Stimulated activated CD4-positive, alpha-beta T cell treated with anti-CD3 and anti-CD28 coated beads, Interleukin-4, amount 100 ng/mL, for 24 hours (primary cell): ENCODE measurements at regions not wholly inside any gene's neighbourhood (a gene's known extent, or its start where the extent isn't known, plus 50 kb on each side); places are given as distances from the start of the nearest gene placed in this dataset.
"Not testable (repeated sequence)": the region's sequence is repeated elsewhere in the genome, so short reads cannot be mapped to it uniquely, and the experiment has no call there.

Experiments
- DNase-seq: peaks from one replicate; pipeline ENCODE4 v3.0.0-alpha.2; 2020

DNA sequence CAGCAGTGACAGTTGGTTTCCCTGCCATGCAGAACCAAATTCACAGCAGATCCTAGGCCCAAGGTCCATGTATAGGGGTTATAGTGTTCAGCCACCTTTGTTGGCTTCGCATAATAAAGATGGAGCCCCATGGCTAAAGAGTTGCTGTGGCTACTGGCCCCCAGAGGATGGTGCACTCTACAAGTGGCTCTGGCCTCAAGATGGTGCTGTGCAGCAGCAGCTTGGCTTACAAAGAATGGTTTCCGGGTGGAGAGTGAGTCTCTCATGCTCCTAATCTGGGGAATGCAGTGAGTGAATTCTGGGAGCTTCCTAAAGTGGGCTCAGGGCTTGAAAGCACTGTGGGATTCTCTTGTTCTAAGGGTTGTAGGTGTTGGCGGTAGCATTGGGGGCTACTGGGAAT, 1199.7 kb downstream of the CNTNAP5 start:
- no peak for DNase-seq

DNA sequence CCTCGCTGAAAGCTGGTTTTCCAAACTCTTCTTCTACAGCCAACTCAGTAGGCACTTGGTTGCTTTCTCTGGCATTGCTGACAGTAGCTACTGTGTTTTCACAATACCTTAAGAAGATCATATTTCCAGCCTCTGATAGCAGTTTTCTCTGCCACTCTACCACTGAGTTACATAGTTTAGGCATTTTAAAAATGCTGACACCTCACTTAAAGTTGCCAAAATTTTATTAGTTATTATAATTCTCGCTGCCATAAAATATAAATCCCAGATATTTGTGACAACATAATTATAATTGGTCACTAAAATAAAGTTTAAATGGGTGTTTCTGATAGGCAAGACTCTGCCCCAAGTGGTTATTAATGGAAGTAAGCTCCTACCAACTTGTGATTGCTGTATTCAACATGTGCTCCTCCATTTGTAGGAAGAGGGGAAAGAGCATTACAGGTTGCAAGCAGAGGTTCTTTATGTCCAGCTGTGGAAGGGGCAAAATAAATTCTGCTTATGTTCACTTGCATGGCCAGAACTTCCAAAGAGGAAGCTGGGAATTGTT, 1202.8 kb downstream of the CNTNAP5 start:
- DNase-seq, result no peak

DNA sequence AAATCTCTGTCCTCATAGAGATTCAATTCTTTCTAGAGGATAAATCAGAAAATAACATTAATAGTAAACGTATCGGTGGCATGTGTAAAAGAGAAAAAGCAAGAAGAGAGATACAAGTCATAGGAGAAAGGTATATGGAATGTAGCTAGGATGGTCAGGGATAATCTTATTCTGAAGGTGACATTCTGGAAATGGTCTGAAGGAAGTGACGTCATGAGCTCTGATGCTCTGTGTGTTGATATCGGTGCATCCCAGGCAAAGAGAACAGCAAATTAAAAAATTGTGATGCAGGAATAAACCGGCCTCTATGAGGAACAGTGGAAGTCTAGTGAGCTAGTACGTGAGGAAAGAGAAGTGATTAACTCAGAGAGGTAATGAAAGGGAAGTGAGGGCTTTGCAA, 1215.8 kb downstream of the CNTNAP5 start:
- DNase-seq, result no peak

DNA sequence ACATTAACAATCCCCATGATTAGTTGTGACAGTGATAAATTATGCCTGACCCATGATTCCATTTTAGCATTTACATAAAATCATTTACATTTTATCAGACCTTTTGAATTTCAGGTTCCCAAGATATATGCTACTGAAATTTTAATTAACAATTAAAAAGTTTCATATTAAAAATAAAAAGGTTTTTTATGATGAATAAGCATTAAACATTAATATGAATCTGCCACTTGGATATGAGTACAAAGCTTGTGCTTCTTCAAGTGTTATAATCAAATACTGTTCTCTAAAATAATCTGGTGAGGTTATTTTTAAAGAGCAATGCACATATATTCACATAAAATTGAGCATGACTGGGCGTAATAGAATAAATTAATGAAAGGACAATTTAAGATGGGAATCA, 1218.0 kb downstream of the CNTNAP5 start:
- DNase-seq, result no peak

DNA sequence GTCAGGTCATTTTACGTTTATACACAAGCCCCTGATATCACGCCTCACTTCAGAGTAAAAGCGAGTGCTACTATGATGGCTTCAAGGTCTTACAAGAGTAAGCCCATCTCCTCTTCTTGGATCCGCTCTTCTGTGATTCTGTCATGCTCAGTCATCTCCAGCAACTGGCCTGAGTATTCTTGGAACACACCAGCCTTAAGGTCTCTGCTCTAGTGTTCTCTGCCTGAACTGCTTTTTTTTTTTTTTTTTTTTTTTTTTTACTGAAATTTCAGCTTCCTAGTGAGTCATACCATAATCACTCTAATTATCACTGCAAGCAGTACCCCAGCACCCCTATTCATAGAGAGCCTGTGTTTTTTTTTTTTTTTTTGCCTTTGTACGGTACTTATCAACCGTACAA, 1228.9 kb downstream of the CNTNAP5 start:
- DNase-seq, result no peak

DNA sequence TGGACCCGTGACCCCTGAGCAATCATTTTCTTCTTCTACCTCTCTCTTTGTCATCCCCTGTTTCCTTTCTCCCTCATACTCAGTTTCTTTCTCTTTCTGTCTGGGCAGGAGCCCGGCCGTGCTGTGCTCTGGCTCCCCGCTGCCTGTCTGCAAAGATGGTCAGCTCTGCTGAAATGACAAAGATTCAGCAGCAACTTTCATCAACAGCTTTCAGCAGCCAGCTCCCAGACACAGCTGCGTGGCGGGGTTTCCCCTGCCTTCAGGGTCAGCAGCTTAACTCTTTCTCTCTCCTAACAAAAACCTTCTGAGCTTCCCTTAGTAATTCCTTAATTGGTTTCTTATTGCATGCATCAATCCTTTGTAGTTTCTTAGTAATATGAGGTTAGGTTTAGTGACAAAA, 1234.4 kb downstream of the CNTNAP5 start:
- DNase-seq, result no peak

DNA sequence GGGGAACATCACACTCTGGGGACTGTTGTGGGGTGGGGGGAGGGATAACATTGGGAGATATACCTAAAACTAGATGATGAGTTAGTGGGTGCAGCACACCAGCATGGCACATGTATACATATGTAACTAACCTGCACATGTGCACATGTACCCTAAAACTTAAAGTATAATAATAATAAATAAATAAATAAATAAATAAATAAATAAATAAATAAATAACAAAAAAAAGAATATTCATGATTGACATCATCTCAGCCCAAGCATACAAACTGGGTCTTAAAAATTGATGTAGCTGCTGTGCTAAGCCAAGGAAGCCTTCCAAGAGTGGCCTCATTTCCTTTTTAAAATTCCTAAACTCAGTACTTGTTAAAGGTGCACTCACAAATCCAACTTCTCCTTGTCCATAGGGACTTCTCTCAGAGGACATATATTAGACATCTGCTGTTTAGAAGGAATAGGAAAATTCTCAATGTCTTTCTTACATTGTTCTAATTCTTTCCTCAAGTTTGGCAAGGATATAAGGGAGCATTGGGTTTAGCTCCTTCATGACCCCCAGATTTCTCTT, 1235.4 kb downstream of the CNTNAP5 start:
- DNase-seq, result not testable (repeated sequence)

DNA sequence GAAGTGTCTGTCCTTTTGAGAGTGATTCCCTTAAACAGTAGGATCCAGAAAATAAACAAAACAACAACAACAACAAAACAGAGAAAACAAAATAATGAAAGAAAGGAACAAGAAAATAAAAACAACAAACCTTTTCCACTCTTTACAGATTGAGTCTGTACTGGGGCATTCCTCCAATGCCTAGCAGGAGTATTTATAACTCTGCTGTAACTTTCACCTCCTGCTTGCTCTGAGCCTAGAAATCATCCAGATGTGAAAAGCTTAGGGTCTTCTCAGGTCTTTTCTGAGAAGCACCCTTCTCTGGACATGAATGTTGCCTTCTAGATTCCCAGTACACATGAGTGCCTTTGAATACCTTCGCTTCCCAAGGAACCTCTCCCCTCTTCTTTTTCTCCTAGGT, 1239.4 kb downstream of the CNTNAP5 start:
- DNase-seq, result no peak

DNA sequence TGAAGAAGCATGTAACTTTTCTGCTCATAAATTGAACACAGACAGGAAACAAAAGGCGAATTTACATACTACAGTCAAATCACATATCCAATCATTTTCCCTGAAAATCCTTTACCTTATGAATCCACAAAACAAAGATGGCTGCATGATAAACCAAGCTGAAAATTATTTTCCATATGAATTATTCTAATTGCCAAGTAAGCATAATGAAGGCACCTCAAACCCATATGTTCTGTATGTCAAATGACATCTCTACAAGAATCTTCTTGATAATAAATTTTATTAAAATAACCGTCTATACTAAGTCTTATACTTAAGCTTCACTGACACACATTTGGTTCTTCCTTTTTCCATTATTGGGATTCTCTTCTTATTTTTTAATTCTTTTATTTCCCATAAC, 1242.6 kb downstream of the CNTNAP5 start:
- no peak for DNase-seq

DNA sequence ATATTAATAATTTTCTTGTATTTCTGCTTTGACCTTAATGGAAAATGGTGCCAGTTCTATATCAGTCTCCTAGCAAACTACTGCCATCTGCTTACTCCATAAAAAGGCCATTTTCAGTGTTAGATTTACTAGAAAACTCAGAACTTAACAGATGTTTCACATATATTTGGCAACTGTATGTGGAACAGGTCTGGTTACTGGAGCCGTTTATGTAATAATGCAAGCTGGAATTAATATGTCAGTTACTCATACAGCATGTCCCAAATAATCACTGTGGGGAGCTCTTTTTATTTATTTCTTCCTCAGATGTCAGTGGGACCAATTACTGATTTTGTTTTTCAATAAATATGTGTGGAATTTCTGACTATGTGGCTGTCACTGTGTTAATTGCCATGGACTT, 1247.6 kb downstream of the CNTNAP5 start:
- no peak for DNase-seq

DNA sequence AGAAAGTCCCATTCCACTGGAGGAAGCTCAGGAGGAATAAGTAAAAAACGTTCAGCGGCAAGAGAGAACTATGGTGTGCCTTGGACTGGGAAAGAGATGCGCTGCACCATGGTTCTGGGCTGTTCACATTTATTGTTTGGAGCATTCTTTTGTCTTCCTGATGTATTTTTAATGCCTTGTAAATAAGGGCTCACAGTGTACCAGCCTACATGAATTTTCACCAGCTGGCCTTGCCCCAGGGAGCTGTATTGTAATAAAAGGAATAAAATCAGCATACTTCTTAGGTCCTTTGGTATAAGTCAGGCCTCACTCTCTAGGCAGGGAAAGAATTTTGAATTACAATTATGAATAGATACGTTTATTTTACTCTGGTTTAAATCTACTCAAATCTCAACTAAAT, 1249.6 kb downstream of the CNTNAP5 start:
- no peak for DNase-seq

DNA sequence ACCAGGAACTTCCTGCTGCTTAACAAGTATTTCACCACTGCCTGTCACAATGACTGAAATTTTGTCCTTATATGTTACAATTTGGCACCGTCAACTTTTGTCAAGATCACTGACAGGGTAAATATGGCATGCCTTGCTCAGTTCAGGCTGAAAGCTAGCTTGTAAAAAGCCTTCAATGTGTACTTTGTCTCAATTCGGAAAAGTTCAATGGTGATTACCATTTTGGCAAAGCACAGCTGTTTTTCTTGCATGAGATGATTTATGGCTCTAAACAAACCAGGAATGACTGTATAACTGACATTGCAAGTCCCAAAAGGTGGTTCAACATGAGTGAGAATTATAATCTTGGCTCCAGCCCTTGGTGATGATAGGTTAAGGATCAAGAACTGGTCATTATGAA, 1255.2 kb downstream of the CNTNAP5 start:
- no peak for DNase-seq

DNA sequence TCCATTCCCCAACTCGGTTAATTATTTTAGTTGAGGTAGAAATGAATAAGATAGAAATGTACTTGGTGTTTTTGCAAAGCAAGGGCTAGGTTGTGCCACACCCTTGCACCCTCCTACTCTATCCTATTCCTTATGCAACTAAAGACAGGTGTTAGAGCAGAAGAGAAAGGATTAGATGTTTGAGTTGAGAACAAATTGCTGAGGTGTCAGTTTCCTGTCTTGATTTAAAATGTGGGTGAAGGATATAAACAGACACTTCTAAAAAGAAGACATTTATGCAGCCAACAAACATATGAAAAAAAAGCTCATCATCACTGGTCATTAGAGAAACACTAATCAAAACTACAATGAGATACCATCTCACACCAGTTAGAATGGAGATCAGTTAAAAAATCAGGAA, 1256.2 kb downstream of the CNTNAP5 start:
- DNase-seq, result no peak

DNA sequence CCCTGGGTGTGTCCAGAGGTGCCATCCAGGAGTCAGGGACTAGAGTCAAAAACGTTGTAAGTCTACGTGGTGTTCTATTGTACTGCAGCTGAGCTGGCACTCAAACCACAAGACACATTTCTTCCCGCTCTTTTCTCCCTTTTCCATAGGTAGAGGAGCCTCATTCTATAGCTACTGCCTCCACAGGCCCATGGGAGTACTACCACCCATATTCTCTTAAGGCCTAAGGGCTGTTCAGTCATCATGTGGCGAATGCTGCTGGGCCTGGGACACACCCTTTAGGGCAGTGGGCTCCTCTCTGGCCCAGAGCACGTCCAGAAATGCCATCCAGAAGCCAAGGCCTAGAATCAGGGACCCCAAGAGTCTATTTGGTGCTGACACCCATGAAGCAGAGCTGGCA, 1271.7 kb downstream of the CNTNAP5 start:
- no peak for DNase-seq

DNA sequence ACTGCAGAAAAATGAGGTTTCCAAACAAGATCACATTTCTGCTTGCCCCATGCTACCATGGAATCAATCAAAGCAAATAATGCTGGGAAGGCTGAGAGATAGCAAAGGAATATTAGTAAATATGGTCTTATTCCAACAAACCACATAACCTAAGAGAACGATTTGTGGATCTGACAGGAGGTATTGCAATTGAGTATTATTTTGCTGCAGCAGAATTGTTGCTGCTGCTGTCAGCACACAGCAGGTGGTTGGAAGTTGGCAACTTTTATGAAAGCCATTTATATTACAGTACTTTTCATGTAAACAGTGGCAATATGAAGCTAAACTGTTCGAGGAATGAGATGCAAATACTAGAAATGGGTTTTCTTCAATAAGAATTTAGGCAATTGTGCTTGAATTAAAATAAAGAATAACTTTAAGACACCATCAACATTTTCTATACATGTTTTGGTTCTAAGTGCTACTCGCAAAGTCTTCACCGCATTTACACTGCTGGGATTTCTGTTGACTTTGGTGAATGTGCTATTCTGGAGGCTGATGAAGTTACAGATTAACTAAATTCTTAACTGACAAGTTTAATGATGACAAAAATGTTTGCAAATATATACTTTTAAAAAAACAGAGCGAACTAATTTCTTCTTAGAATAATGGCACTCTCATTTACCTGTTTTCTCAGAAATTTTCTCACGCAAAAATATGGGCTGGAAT, 1285.7 kb downstream of the CNTNAP5 start:
- DNase-seq, result no peak

DNA sequence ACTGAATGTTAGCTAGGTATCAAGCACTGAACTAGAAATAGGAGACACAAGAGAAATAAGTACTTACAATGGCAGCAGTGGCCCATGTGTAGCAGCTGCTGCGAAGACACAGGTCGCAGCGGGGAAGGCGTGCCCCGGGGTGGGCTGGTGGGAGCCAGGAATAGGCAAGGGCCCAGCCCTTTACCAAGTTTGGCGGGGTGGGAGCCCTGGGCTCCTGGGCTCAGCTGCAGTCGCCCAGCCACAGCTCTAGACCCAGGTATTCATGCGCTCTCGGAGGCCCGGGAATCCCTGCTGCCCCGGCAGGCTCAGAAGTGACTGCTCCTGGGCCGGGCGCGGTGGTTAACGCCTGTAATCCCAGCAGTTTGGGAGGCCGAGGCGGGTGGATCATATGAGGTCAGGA, 1287.3 kb downstream of the CNTNAP5 start:
- DNase-seq, result no peak

DNA sequence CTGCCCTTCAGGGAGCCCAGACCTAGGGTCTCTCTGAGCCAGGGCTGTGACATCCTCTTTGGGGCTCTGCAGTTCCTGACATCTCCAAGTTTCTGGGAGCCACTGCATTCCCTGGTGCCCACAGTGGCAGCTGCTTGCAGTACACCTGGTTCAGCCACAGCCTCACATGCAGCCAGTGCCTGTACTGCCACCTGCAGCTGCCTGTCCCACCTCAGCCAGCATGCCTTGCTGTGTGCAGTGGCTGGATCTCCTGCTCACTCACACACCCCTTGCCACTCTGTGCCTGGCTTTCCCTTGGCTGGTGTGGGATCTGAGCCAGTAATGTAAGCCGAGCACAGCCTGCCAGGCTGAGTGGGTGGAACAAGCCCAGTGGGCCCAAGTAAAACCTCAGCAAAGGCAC, 1288.7 kb downstream of the CNTNAP5 start:
- no peak for DNase-seq

DNA sequence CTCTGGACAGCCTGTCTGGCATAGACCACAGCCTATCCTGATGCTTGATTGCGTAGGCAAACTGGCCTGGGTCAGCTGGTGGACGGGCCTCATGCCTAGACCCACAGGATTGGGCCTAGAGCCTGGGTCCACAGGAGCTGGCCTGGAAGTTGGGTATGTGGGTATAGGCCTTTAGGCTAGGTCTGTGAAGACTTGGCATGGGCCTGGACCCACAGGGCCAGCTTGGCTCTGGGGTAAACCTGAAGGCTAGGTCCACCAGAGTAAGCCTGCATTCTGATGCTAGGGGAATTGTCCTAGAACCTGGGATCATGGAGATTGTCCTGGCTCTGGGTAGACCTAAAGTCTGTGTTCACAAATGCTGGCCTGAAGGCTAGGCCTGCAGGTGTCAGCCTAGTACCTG, 1293.7 kb downstream of the CNTNAP5 start:
- DNase-seq, result no peak

DNA sequence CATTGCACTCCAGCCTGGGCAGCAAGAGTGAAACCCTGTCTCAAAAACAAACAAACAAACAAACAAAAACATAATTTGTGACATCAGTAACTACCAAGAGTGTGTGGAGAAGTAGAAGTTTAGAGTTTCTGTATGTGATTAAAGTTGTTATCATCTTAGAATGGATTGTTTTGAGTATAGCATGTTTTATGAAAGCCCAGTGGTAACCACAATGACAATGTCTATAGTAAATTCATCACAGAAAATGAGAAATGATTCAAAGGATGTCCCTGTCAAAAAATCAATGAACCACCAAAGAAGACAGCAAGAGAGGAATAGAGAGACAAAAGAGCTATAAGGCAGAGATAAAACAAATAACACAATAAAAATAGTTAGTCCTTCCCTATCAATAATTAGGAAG, 1299.2 kb downstream of the CNTNAP5 start:
- DNase-seq, result no peak

DNA sequence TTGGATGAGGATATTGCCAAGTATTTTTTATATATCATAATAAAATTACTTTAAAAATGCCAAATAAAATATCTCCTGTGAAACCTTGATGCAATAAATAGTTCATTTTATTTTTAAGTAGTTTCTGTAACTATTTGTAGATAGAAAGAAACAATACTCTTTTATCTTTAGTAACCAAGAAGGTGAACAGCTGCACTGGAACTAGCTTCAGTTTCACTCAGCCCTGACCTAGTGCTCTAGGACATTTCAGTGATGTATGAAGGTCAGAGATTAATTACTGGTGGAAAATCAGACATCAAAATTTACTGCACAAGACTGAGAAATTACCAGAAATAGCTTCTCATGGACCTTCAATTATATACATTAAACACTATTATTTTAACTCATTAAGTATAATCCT, 1305.0 kb downstream of the CNTNAP5 start:
- DNase-seq, result no peak

DNA sequence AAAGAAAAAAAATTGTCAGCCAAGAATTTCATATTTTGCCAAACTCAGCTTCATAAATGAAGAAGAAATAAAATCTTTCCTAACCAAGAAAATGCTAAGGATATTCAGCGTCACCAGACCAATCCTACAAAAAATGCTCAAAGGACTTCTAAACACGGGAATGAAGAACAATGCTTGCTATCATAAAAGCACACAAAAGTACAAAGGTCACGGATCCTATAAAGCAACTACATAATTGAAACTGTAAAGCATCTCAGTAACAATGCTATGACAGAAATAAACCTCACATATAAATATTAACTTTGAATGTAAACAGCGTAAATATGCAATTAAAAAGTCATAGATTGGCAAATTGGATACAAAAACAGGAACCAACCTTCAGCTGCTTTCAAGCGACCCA, 1314.6 kb upstream of the GYPC start:
- no peak for DNase-seq

DNA sequence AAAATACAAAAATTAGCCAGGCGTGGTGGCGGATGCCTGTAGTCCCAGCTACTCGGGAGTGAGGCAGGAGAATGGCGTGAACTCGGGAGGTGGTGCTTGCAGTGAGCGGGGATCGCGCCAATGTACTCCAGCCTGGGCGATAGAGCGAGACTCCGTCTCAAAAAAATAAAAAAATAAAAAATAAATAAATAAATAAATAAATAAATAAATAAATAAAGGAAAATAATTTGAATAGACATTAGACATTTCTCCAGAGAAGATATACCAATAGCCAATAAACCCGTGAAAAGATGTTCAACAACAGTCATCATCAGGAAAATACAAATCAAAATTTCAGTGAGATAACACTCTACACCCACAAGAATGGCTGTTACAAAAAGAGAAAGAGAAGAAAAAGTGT, 1302.4 kb upstream of the GYPC start:
- DNase-seq, result not testable (repeated sequence)

DNA sequence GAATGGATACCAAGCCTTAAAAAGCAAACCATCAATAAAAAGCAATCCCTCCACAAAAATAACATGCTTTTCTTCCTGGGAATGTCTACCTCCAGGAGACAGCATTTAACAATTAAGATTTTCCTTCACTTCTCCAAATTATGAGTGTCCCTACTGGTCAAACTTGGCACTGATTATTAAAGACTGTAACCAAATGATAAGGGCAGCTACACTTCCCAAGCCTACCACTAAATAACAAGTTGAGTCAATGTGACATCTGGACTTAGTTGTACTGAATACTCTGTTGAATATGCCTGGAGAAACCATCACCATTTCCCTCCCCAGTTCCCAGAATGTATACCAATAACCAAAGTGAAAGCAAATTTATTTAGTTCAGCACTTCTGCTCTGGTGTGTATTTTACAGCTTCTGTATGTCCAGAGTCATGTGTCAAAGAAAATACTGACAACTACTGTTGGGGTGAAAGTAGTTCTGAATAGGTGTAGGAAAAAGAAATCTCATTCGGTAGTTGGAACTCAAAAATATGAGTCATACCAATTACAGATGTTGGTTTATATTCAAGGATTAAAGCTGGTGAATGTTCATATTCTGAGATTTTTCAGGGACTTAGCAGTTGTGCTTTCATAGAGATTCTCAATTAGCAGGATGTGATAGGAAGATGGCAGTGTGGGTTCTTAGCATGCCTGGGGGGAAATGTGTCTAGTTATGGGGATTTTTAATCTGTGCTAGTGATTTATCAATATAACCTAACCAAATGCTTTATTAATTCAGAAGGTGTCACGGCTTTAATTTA, 1291.6 kb upstream of the GYPC start:
- no peak for DNase-seq

DNA sequence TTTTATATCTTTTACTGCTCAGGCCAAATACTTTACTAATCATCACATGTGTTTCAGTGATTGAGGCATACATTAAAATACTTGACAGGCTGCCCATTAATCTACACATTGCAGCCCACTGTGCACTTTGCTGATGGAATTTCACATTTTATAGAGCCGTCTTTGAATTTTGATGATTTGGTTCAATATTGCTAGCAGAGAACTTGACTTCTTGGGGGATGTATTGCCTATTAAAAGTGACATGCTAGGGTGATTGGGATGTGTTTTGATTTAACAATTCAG, 1291.0 kb upstream of the GYPC start:
- no peak for DNase-seq
